GM19397 (cell line): ENCODE measurements at regions not wholly inside any gene's neighbourhood (a gene's known extent, or its start where the extent isn't known, plus 50 kb on each side); places are given as distances from the start of the nearest gene placed in this dataset.
"Not testable (repeated sequence)": the region's sequence is repeated elsewhere in the genome, so short reads cannot be mapped to it uniquely, and the experiment has no call there.

Experiments used
- ATAC-seq: cut with Tn5 transposase; IDR thresholded peaks from one replicate; pipeline ENCODE4 v1.9.1; 2021; ENCODE audit warnings: mild to moderate bottlenecking, moderate library complexity; ENCODE audit not compliant: unreplicated experiment

GRCh38 chr16:21422824-21423223 is 144.7 kb upstream of the CRYM start:
- ATAC-seq: not testable (repeated sequence)

GRCh38 chr16:21404699-21405098 is 126.6 kb upstream of the CRYM start:
- ATAC-seq: not testable (repeated sequence)

DNA sequence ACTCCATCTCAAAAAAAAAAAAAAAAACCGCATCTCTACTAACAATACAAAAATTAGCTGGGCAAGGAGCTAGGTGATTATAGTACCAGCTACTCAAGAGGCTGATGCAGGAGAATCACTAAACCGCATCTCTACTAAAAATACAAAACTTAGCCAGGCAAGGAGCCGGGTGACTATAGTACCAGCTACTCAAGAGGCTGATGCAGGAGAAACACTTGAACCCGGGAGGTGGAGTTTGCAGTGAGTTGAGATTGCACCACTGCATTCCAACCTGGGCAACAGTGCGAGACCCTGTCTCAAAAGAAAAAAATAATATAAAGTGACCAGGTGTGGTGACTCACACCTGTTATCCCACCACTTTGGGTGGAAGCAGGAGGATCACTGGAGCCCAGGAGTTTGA is 119.8 kb upstream of the CRYM start:
- not testable (repeated sequence) for ATAC-seq

GRCh38 chr16:21396545-21396944 is 118.5 kb upstream of the CRYM start:
- not testable (repeated sequence) for ATAC-seq

DNA sequence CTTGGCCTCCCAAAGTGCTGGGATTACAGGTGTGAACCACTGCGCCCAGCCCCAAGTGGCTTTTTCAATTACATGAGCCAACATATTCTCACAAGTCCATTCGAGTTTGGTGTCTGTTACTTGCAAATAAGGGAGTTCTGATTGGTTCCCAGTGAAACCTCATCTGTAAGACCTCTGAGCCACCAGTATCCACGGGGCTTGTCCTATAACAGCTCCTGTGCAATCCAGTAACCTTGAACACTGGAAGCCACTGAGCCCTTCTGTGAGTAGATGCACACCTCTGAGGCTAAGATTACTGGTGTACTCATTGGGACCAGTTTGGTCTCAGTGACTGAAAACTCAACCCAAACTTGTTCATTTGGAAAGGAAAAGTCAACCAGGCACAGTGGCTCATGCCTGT is 112.5 kb upstream of the CRYM start:
- not testable (repeated sequence) for ATAC-seq

- not testable (repeated sequence) for ATAC-seq
Observed at GRCh38 chr16:21389860-21390259, 111.8 kb upstream of the CRYM start.

DNA sequence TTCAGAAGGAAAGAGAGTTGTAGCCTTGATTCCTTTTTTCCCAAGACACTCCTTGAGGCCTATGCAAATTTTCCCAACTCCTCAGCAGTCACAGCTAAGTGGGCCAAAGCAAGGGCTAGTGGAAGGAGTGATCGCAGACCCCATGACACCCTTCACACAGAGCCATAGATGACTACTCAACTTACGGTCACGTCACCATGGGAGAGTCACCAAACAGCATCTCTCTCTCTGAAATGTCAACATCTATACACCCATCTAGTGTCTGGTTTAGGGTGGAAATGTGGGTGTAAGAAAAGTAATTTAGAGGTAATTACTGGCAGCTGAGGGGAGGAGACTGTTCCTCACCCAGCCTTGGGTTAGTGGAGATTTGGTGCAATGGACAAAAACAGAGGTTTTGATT is 109.7 kb upstream of the CRYM start:
- not testable (repeated sequence) for ATAC-seq

DNA sequence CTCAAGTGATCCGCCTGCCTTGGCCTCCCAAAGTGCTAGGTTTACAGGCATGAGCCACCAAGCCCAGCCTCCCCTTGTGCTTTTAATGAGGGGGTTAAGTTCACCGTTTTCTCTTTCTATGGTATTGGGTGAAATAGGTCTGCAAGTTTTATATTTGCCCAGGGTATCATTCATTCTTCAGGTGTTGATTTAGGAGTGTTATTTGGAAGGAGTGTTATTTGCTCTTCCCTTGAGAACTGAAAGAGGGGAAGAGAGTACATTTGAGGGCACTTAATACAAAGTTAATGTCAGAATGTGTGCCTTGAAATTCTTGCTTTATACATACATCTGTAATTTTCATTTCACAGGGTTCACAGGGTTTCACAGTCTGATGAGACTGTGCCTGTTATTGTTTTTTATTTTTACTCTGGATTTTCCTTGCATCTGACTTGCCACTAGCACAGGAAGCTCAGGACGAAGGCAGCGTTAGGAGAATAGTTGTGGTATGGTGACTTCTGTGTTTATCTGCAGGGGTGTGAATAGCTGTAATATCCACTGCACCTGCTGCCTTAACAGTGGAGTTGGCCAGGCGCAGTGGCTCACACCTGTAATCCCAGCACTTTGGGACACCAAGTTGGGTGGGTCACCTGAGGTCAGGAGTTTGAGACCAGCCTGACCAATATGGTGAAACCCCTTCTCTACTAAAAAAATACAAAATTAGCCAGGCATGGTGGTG is 108.3 kb upstream of the CRYM start:
- ATAC-seq: not testable (repeated sequence)

DNA sequence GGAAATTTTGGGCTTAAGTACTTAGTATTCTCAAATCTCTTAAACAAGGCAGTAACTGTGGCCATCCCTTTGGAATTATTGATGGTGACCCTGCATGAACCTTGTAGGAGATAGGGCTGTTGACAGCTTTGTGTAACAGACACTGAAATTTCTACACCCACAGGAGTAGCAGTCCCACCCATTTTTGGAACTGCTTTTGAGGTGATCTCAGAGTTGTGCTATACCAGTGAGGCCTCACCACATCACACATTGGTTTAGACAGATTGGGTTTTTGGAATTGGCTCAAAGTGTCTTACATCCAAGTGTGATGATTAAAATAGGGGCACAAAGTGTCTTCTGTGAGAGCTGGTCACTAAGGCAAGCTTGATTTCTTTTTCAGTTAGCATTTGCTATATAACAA is 105.6 kb upstream of the CRYM start:
- not testable (repeated sequence) for ATAC-seq

- ATAC-seq: peak; percentile 70
Observed at GRCh38 chr16:21379645-21380044, 101.6 kb upstream of the CRYM start.

GRCh38 chr16:21376196-21376899 is 98.3 kb upstream of the CRYM start:
- ATAC-seq: not testable (repeated sequence)

DNA sequence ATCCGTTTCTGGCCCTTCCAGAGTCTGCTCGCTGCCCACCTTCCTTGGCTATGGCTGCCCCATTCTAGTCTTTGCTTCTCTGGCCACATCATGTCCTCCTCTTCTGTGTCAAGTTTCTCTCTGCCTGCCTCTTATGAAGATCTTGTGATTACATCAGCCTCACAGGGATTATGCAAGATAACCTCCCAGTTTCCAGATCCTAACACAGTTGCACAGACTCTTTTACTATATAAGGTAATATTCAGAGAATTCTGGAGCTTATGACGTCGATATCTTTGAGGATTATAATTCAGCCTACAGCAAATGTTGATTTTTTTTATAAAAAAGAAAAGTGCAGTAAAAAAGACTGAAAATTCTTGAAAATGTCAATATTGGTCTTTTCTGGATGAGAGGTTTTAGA is 97.2 kb upstream of the CRYM start:
- not testable (repeated sequence) for ATAC-seq

DNA sequence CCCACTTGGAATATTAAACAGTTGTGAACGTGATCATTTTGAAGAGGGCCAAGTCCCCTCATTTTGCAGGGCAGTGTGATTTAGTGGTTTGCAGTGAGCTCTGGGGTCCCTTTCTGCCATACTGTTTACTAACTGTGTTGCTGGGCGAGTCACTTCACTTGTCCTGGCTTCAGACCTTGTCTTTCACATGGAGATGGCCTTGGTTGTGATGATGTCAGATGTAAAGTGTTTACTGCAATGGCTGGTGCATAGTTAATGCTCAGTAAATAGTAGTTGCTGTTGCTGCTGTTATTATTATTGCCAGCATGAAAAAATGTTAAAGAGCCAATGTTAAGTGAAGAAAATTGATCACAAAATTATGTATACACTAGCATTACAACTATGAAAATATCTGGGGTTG is 95.4 kb upstream of the CRYM start:
- not testable (repeated sequence) for ATAC-seq

- not testable (repeated sequence) for ATAC-seq
Observed at GRCh38 chr16:21372862-21373261, 94.8 kb upstream of the CRYM start.

- ATAC-seq: not testable (repeated sequence)
Observed at GRCh38 chr16:21372162-21372835, 94.2 kb upstream of the CRYM start.

DNA sequence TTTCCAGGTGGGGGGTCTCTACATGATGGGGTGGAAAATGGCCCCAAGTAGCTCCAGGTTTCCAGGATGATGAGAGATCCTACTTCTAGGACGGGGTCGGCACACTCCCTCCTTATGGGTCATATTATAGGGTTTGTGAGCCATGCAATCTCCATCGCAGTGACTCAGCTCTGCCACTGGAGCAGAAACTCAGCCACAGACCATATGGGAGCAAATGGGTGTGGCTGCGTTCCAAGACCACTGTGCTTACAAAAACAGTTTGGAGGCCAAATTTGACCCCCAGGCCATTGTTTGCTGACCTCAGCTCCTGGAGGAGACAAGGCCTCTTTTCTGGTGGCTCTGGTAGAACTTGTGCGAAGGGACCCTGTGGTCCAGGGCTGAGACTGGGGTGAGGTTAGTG is 92.7 kb upstream of the CRYM start:
- not testable (repeated sequence) for ATAC-seq

GRCh38 chr16:21368973-21369942 is 91.2 kb upstream of the CRYM start:
- not testable (repeated sequence) for ATAC-seq

- ATAC-seq: not testable (repeated sequence)
Observed at GRCh38 chr16:21367733-21368421, 89.8 kb upstream of the CRYM start.

DNA sequence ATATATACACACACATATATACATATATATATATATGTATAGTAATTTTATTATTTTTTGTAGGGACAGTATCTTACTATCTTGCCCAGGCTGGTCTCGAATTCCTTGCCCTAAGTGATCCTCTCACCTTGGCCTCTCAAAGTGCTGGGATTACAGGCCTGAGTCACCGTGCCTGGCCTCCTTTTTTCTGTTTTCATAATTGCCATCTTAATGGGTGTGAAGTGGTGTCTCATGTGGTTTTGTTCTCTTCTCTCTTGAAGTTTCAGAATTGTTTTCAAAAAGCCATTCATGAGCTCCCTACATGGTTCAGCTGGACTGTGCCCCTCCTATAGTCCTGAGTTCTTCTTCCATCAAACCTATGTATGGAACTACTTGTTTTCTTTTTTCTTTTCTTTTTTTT is 88.9 kb upstream of the CRYM start:
- ATAC-seq: not testable (repeated sequence)

GRCh38 chr16:21365541-21365940 is 87.5 kb upstream of the CRYM start:
- not testable (repeated sequence) for ATAC-seq
